ENCODE measurements at regions not wholly inside any gene's neighbourhood (a gene's known extent, or its start where the extent isn't known, plus 50 kb on each side); places are given as distances from the start of the nearest gene placed in this dataset.

DNA sequence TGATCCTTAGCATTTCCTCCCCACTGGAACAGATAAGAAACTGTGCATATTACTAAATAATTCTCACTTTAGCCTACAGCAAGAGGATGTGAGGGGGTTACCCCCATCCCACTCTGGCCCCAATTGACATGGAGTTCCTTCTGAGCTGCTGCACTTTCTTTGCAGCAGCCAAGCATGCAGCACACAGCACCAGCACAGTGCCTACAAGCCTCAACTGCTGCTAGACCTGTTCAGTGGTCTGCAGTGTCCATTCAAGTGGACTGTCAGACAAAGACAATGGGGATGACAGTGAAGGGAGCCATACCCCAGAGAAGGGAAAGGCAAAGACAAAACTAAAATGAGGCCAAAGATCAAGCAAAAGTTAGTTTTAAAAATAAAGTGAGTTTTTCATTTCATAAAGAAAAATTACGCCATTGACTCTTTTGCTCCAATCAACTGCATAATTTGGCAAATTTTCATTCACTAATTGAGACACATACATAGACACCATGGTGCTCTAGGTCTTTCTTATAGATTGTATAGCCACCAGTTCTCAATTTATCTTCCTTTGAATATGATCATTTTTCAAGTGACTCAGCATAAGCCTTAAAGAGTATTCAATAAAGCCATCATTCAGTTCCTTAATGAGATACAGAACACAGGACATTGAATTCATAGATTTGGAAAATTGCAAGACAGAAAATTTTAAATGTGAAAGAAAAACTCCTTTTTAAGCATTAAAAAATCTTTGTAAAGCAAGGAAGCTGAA, 410.6 kb downstream of the HNRNPD start:
- Histone ChIP-seq H3K4me3 (no peak overlapping the region), H3K9me3 (no peaks in the 10 kb centered on the region), H3K27me3 (replicated peaks in 1 of 7) (no peaks in the 10 kb centered on the region), H3K36me3 (no peaks in the 10 kb centered on the region), H3K27ac (no peak overlapping the region), H3K4me1 (no peaks in the 10 kb centered on the region)
- 94 to 100% (median 97%) methylated on average over 1 of the region's 1 CpG for WGBS, 5 donors
- TF ChIP-seq POLR2AphosphoS5 (IDR thresholded peaks at IDR 0.05) (no peak), POLR2A (IDR thresholded peaks at IDR 0.05) (no peak)
- TF ChIP-seq, protein P1, sequence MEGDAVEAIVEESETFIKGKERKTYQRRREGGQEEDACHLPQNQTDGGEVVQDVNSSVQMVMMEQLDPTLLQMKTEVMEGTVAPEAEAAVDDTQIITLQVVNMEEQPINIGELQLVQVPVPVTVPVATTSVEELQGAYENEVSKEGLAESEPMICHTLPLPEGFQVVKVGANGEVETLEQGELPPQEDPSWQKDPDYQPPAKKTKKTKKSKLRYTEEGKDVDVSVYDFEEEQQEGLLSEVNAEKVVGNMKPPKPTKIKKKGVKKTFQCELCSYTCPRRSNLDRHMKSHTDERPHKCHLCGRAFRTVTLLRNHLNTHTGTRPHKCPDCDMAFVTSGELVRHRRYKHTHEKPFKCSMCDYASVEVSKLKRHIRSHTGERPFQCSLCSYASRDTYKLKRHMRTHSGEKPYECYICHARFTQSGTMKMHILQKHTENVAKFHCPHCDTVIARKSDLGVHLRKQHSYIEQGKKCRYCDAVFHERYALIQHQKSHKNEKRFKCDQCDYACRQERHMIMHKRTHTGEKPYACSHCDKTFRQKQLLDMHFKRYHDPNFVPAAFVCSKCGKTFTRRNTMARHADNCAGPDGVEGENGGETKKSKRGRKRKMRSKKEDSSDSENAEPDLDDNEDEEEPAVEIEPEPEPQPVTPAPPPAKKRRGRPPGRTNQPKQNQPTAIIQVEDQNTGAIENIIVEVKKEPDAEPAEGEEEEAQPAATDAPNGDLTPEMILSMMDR (IDR thresholded peaks at IDR 0.05 in 8 of 11, conservative IDR thresholded peaks at IDR 0.05 in 3 of 11) = no peak
- DNase-seq = no peak
- intact Hi-C loops (cut with DNase I; ENCODE audit: low total_unique reads) = no loop called here

DNA sequence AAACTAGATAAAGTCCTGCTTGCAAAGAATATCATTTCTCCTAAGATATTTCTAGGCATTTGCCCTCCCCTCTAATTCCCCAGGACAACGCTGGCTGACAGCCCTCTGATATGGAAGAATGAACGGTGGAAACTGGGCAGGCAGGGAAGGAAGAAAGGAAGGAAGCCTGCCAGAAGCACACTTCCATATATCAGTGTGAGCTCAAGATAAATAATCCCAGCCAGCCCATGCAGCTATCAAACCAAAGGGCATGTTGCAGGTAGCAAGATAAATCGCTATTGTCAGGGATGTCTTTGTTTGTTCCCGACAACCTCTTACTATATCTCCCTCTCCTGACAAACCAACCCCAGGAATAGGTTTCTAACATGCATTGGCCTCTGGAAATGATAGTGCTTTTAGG, 412.8 kb downstream of the HNRNPD start:
- DNase-seq = no peak
- 46 to 66% (median 51%) methylated on average over 4 of the region's 4 CpGs for WGBS, 5 donors
- intact Hi-C loops (cut with DNase I; ENCODE audit: low total_unique reads) = no loop called here

DNA sequence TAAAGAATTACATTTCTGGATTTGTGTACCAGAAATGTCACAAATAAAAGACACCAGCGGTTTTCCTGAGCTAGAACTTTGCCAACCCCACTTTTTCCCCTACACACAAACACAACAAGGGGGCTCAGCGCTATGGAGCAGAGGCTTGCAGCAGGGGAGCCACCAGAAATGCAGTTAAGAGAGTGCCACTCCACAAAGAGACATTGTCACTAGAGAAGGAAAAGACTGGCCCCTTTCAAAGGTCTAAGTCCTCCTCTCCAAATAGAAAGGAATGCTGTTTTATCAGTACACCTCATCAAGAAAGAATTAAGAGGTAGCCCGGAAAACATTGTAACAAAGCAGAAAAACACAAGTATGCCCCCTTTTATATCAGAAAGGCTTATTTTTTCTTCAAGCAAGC, 419.5 kb downstream of the HNRNPD start:
- no peaks in the 10 kb centered on the region for H3K4me1 ChIP-seq
- no peaks in the 10 kb centered on the region for H3K9me3 ChIP-seq
- peaks cover 0 to 5% (median 0%) of the 10 kb centered on the region in 7 donors for H3K27me3 ChIP-seq (replicated peaks in 1 of 7)
- no peak overlapping the region for H3K4me3 ChIP-seq
- no peak for DNase-seq
- no peak overlapping the region for H3K27ac ChIP-seq
- WGBS, 5 donors = 52 to 82% (median 71%) methylated on average over 3 of the region's 3 CpGs
- intact Hi-C loops (cut with DNase I; ENCODE audit: low total_unique reads) = no loop called here
- no peaks in the 10 kb centered on the region for H3K36me3 ChIP-seq
- TF ChIP-seq, protein P1 (IDR thresholded peaks at IDR 0.05 in 8 of 11, conservative IDR thresholded peaks at IDR 0.05 in 3 of 11) = no peak
- TF ChIP-seq POLR2A (IDR thresholded peaks at IDR 0.05) (no peak), POLR2AphosphoS5 (IDR thresholded peaks at IDR 0.05) (no peak)

More for the DNA sequence above, 412.8 kb downstream of the HNRNPD start:
- Histone ChIP-seq H3K4me3 (no peak overlapping the region), H3K27me3 (replicated peaks in 1 of 7) (peaks cover 0 to 5% (median 0%) of the 10 kb centered on the region in 7 donors), H3K9me3 (no peaks in the 10 kb centered on the region), H3K27ac (no peak overlapping the region), H3K4me1 (no peaks in the 10 kb centered on the region), H3K36me3 (no peaks in the 10 kb centered on the region)
- TF ChIP-seq POLR2AphosphoS5 (IDR thresholded peaks at IDR 0.05) (no peak), POLR2A (IDR thresholded peaks at IDR 0.05) (no peak)
- TF ChIP-seq, protein P1 (IDR thresholded peaks at IDR 0.05 in 8 of 11, conservative IDR thresholded peaks at IDR 0.05 in 3 of 11) = no peak

DNA sequence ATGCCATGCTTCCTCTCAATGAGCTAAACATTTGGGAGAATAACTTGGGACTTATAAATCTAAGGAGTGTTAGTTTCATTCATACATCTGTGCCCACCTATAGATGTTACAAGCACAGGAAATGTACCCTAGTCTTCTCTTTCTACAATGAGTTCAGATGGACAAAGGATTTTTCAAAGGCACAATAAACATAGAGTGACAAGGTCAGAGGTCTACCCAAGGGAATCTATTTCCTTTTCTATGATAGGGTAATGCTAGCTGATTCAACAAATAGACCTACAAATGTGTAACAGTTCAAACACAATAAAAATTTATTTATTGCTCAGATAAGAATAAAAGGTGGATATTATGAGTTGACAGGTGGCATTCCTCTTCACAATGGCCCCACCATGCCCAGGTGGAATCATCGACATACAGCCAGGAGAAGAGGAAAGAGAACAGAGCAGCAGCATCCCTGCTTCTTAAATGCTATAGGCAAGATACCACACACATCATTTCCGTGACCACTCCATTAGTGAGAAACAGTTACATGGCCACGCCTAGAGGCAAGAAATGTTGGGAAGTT, 421.8 kb downstream of the HNRNPD start:
- no peaks in the 10 kb centered on the region for H3K4me1 ChIP-seq
- no peak for DNase-seq
- H3K4me3 ChIP-seq = no peak overlapping the region
- no peak overlapping the region for H3K27ac ChIP-seq
- H3K27me3 ChIP-seq (replicated peaks in 1 of 7) = peaks cover 0 to 5% (median 0%) of the 10 kb centered on the region in 7 donors
- 85 to 95% (median 94%) methylated on average over 3 of the region's 3 CpGs for WGBS, 5 donors
- H3K9me3 ChIP-seq = no peaks in the 10 kb centered on the region
- H3K36me3 ChIP-seq = no peaks in the 10 kb centered on the region
- TF ChIP-seq, protein P1 (IDR thresholded peaks at IDR 0.05 in 8 of 11, conservative IDR thresholded peaks at IDR 0.05 in 3 of 11) = no peak
- TF ChIP-seq POLR2A (IDR thresholded peaks at IDR 0.05) (no peak), POLR2AphosphoS5 (IDR thresholded peaks at IDR 0.05) (no peak)
- intact Hi-C loops (cut with DNase I; ENCODE audit: low total_unique reads) = no loop called here

Data from spleen (tissue), 11 donors.